H1 (cell line): ENCODE measurements at regions not wholly inside any gene's neighbourhood (a gene's known extent, or its start where the extent isn't known, plus 50 kb on each side); places are given as distances from the start of the nearest gene placed in this dataset.

ENCODE experiments used
- CTCF ChIA-PET: fragments of 300-600 bp; sonication (Branson Sonifier 250); formaldehyde crosslinking; loops from one replicate; lab custom pipeline; 2021; ENCODE audit not compliant: partially characterized antibody; lab: Charles Lee
- POLR2A ChIA-PET: fragments of 300-600 bp; sonication (Branson Sonifier 250); formaldehyde crosslinking; loops from one replicate; lab custom pipeline; 2021; ENCODE audit warnings: inconsistent platforms; ENCODE audit not compliant: partially characterized antibody; lab: Charles Lee
- DNase-seq, 2 experiments: peaks; one replicate each; pipeline versions ENCODE4 v3.0.0 to v3.0.0-alpha.2; 2010 to 2022; ENCODE audit warnings: low spot score in 2 of 2, low read depth in 1 of 2, mixed read lengths in 1 of 2
- FAIRE-seq: peaks from 2 replicates; lab custom pipeline; 2011; peaks lifted over from hg19 to GRCh38; lab: Jason Lieb, UNC
- H2AFZ ChIP-seq: 2 replicates; pipeline ENCODE4 v1.8.1; 2012; ENCODE audit warnings: low read length, inconsistent platforms
- H2AK5ac ChIP-seq: 2 replicates; pipeline ENCODE4 v1.6.1; 2013; ENCODE audit warnings: low read depth, low read length
- H2BK120ac ChIP-seq: replicated peaks from 2 replicates; pipeline ENCODE3; 2013; ENCODE audit warnings: low read depth, low read length, inconsistent platforms
- H2BK12ac ChIP-seq: 2 replicates; pipeline ENCODE4 v1.6.1; 2013; ENCODE audit warnings: low read depth, low read length
- H2BK15ac ChIP-seq: 2 replicates; pipeline ENCODE4 v1.6.1; 2013; ENCODE audit warnings: low read length
- H2BK20ac ChIP-seq: 2 replicates; pipeline ENCODE4 v1.6.1; 2013; ENCODE audit warnings: low read length
- H2BK5ac ChIP-seq: 2 replicates; pipeline ENCODE4 v1.6.1; 2013; ENCODE audit warnings: low read depth, low read length
- H3K14ac ChIP-seq: 2 replicates; pipeline ENCODE4 v1.6.1; 2013; ENCODE audit warnings: inconsistent platforms; ENCODE audit not compliant: insufficient read length
- H3K18ac ChIP-seq: 2 replicates; pipeline ENCODE4 v1.6.1; 2013; ENCODE audit warnings: low read length; ENCODE audit errors: extremely low read depth
- H3K23ac ChIP-seq: 2 replicates; pipeline ENCODE4 v1.6.1; 2013; ENCODE audit warnings: inconsistent platforms; ENCODE audit not compliant: insufficient read length
- H3K23me2 ChIP-seq: 2 replicates; pipeline ENCODE4 v1.6.1; 2013; ENCODE audit warnings: low read depth, low read length
- H3K27ac ChIP-seq: 2 replicates; pipeline ENCODE4 v1.6.1; 2011; ENCODE audit warnings: low read depth, low read length, inconsistent platforms
- H3K27me3 ChIP-seq, 4 experiments: replicated peaks in 1 of 4; 1 replicate in 1 of 4; 2 replicates in 3 of 4; pipeline versions ENCODE4 v1.6.1 to v1.8.1; 2011 to 2013; ENCODE audit warnings: low read length in 3 of 4, mild to moderate bottlenecking in 3 of 4, inconsistent platforms in 2 of 4, mixed read lengths in 2 of 4, moderate library complexity in 1 of 4; ENCODE audit not compliant: control insufficient read depth in 3 of 4, insufficient read depth in 3 of 4; ENCODE audit errors: extremely low read depth in 1 of 4
- H3K36me3 ChIP-seq, 4 experiments: 2 replicates each; pipeline versions ENCODE4 v1.6.1 to v1.8.1; 2011 to 2013; ENCODE audit warnings: mild to moderate bottlenecking in 4 of 4, low read length in 3 of 4, moderate library complexity in 2 of 4, control low read depth in 1 of 4, inconsistent platforms in 1 of 4; ENCODE audit not compliant: insufficient read depth in 4 of 4, control insufficient read depth in 2 of 4
- H3K4ac ChIP-seq: replicated peaks from 2 replicates; pipeline ENCODE3; 2013; ENCODE audit warnings: low read length, low read depth, mixed read lengths, inconsistent platforms; ENCODE audit not compliant: insufficient read length
- H3K4me1 ChIP-seq, 4 experiments: replicated peaks in 1 of 4; 1 replicate in 1 of 4; 2 replicates in 3 of 4; pipeline versions ENCODE4 v1.6.1 to v1.8.1; 2011 to 2013; ENCODE audit warnings: low read length in 3 of 4, inconsistent platforms in 2 of 4, mixed read lengths in 1 of 4; ENCODE audit not compliant: insufficient read depth in 4 of 4, control insufficient read depth in 3 of 4
- H3K4me2 ChIP-seq, 2 experiments: 2 replicates each; pipeline versions ENCODE4 v1.6.1 to v1.8.1; 2011 to 2013; ENCODE audit warnings: low read depth in 2 of 2, low read length in 2 of 2, control low read depth in 1 of 2, inconsistent platforms in 1 of 2, mild to moderate bottlenecking in 1 of 2; ENCODE audit not compliant: insufficient read depth in 1 of 2
- H3K4me3 ChIP-seq, 4 experiments: fragments of 200-600, 300-600 bp in 1 of 4; sonication (generic), shearing (Covaris generic), sonication (Bioruptor Twin) in 1 of 4; 2 replicates each; pipeline versions ENCODE4 v1.5.1 to v1.8.1; 2011 to 2016; ENCODE audit warnings: low read length in 4 of 4, low read depth in 3 of 4, control low read depth in 2 of 4, inconsistent platforms in 2 of 4, mild to moderate bottlenecking in 2 of 4, mixed read lengths in 1 of 4, moderate library complexity in 1 of 4; ENCODE audit not compliant: insufficient read depth in 2 of 4; ENCODE audit errors: extremely low read depth in 1 of 4
- H3K56ac ChIP-seq: replicated peaks from 2 replicates; pipeline ENCODE3; 2013; ENCODE audit warnings: low read depth, mild to moderate bottlenecking, mixed read lengths, low read length, inconsistent platforms; ENCODE audit not compliant: insufficient read length
- H3K79me1 ChIP-seq: 2 replicates; pipeline ENCODE4 v1.6.1; 2013; ENCODE audit warnings: low read depth, low read length, control low read depth
- H3K79me2 ChIP-seq, 2 experiments: 2 replicates each; pipeline versions ENCODE4 v1.6.1 to v1.8.1; 2012 to 2013; ENCODE audit warnings: low read length in 2 of 2, mild to moderate bottlenecking in 2 of 2, inconsistent platforms in 1 of 2; ENCODE audit not compliant: insufficient read depth in 2 of 2, control insufficient read depth in 1 of 2
- H3K9ac ChIP-seq, 4 experiments: replicated peaks in 1 of 4; 1 replicate in 1 of 4; 2 replicates in 3 of 4; pipeline versions ENCODE4 v1.6.1 to v1.8.1; 2011 to 2013; ENCODE audit warnings: low read depth in 3 of 4, low read length in 3 of 4, control low read depth in 2 of 4, mild to moderate bottlenecking in 2 of 4, moderate library complexity in 2 of 4, inconsistent platforms in 1 of 4; ENCODE audit errors: extremely low read depth in 1 of 4
- H3K9me3 ChIP-seq, 2 experiments: 2 replicates each; pipeline versions ENCODE4 v1.6.1 to v1.8.1; 2012 to 2013; ENCODE audit warnings: mild to moderate bottlenecking in 2 of 2, moderate library complexity in 2 of 2, control low read depth in 1 of 2, inconsistent platforms in 1 of 2, low read depth in 1 of 2, low read length in 1 of 2, mixed read lengths in 1 of 2; ENCODE audit not compliant: insufficient read depth in 2 of 2
- H4K20me1 ChIP-seq, 2 experiments: replicated peaks in 1 of 2; 2 replicates each; pipeline versions ENCODE3 to v1.8.1; 2011 to 2013; ENCODE audit warnings: inconsistent platforms in 2 of 2, low read length in 2 of 2, mild to moderate bottlenecking in 1 of 2; ENCODE audit not compliant: insufficient read depth in 2 of 2, control insufficient read depth in 1 of 2
- H4K5ac ChIP-seq: 2 replicates; pipeline ENCODE4 v1.6.1; 2013; ENCODE audit warnings: low read length, low read depth, mixed read lengths, inconsistent platforms; ENCODE audit not compliant: insufficient read length
- H4K8ac ChIP-seq: 2 replicates; pipeline ENCODE4 v1.8.0; 2013; ENCODE audit warnings: mild to moderate bottlenecking, moderate library complexity, low read length, inconsistent platforms; ENCODE audit not compliant: insufficient read depth; ENCODE audit errors: extremely low read depth
- H4K91ac ChIP-seq: replicated peaks from 2 replicates; pipeline ENCODE3; 2013; ENCODE audit warnings: low read length, mixed read lengths, inconsistent platforms; ENCODE audit not compliant: insufficient read length
- ATF2 ChIP-seq: IDR thresholded peaks from 2 replicates; pipeline ENCODE4 v1.6.1; 2012; ENCODE audit warnings: low read length, inconsistent platforms
- CBX8 ChIP-seq: fragments of 300-800, 300-1000 bp; sonication (generic); IDR thresholded peaks from 2 replicates; pipeline ENCODE4 v1.7.1; 2016; ENCODE audit warnings: low read depth, low read length, borderline replicate concordance
- CHD2 ChIP-seq: IDR thresholded peaks from 2 replicates; pipeline ENCODE4 v1.6.1; 2012; ENCODE audit warnings: low read length, improper control_type of control experiment
- E2F6 ChIP-seq: IDR thresholded peaks from 2 replicates; pipeline ENCODE4 v1.6.1; 2012; ENCODE audit warnings: inconsistent platforms
- EP300 ChIP-seq, 2 experiments: IDR thresholded peaks; 1 replicate in 1 of 2; 2 replicates in 1 of 2; pipeline ENCODE4 v1.6.1; 2011 to 2012; ENCODE audit warnings: low read depth in 2 of 2, low read length in 2 of 2, mild to moderate bottlenecking in 2 of 2, borderline replicate concordance in 1 of 2, inconsistent platforms in 1 of 2, moderate library complexity in 1 of 2
- RBBP5 ChIP-seq: IDR thresholded peaks from 2 replicates; pipeline ENCODE4 v1.7.1; 2012; ENCODE audit warnings: low read depth, mild to moderate bottlenecking, inconsistent platforms, low read length, moderate library complexity, borderline replicate concordance
- SP1 ChIP-seq: IDR thresholded peaks from 2 replicates; pipeline ENCODE4 v1.6.1; 2011; ENCODE audit warnings: low read depth, low read length
- TAF1 ChIP-seq: IDR thresholded peaks from 2 replicates; pipeline ENCODE4 v1.6.1; 2011; ENCODE audit warnings: mild to moderate bottlenecking, low read depth, low read length
- TEAD4 ChIP-seq: IDR thresholded peaks from 2 replicates; pipeline ENCODE4 v1.6.1; 2012; ENCODE audit warnings: low read depth, low read length, inconsistent platforms, mixed read lengths
- USF2 ChIP-seq: IDR thresholded peaks from 2 replicates; pipeline ENCODE4 v1.6.1; 2011; ENCODE audit warnings: low read length, improper control_type of control experiment
- YY1 ChIP-seq: IDR thresholded peaks from 2 replicates; pipeline ENCODE4 v1.6.1; 2011; ENCODE audit warnings: low read depth, mild to moderate bottlenecking, low read length
- WGBS, 2 experiments: shearing (Covaris generic) in 1 of 2; methylation state at CpG; one replicate each; pipeline versions ENCODE4 v1.1.6 to v1.1.7; 2013 to 2015; ENCODE audit warnings: low lambda C conversion rate in 2 of 2, mixed read lengths in 2 of 2, inconsistent platforms in 1 of 2, low coverage in 1 of 2, missing lambda C conversion rate in 1 of 2; ENCODE audit not compliant: insufficient replicate concordance in 2 of 2, insufficient coverage in 1 of 2, insufficient read length in 1 of 2; ENCODE audit errors: extremely low coverage in 1 of 2, missing lambda C conversion rate in 1 of 2; 5-methylcytosine and 5-hydroxymethylcytosine counted together

- no peaks in the 10 kb centered on the region for H3K79me2 ChIP-seq
- no peak overlapping the region for H3K4ac ChIP-seq
- H3K4me1 ChIP-seq, result peaks cover 0 to 10% (median 4%) of the 10 kb centered on the region in 4 experiments; a peak in 3 of 7 replicates
- DNase-seq (no peak), FAIRE-seq (no peak)
- ChIA-PET POLR2A (no interaction called here), CTCF (interaction anchor here (1.5 kb wide), 1 partner anchor 88 kb away, joined by 3 read pairs; no protein-coding TSS in a partner anchor)
- H3K14ac ChIP-seq, result no peak overlapping the region
- H3K27me3 ChIP-seq, result peaks cover 0 to 3% (median 0%) of the 10 kb centered on the region in 4 experiments; a peak in 2 of 7 replicates
- H2AFZ ChIP-seq, result no peak overlapping the region
- no peak overlapping the region for H2BK120ac ChIP-seq
- no peak overlapping the region for H3K4me2 ChIP-seq
- no peak overlapping the region for H2AK5ac ChIP-seq
- H3K36me3 ChIP-seq, result no peaks in the 10 kb centered on the region
- no peak overlapping the region for H3K18ac ChIP-seq
- no peak overlapping the region for H3K27ac ChIP-seq
- no peak overlapping the region for H3K23ac ChIP-seq
- H3K9ac ChIP-seq, result no peak overlapping the region
- no peak overlapping the region for H2BK12ac ChIP-seq
- H3K9me3 ChIP-seq, result no peaks in the 10 kb centered on the region
- 87% methylated on average over 3 of the region's 3 CpGs; no CpG with 5 or more reads in 1 of the 2 experiments for WGBS, 2 experiments
- H3K56ac ChIP-seq, result no peak overlapping the region
- no peaks in the 10 kb centered on the region for H4K20me1 ChIP-seq
- no peak overlapping the region for H2BK5ac ChIP-seq
- no peak overlapping the region for H4K91ac ChIP-seq
- H3K4me3 ChIP-seq, result no peak overlapping the region
- H4K5ac ChIP-seq, result no peak overlapping the region
- H3K79me1 ChIP-seq, result no peaks in the 10 kb centered on the region
- no peak overlapping the region for H2BK15ac ChIP-seq
- no peaks in the 10 kb centered on the region for H3K23me2 ChIP-seq
- H4K8ac ChIP-seq, result no peak overlapping the region
- no peak overlapping the region for H2BK20ac ChIP-seq
- no peak for TF ChIP-seq ATF2
- no peak for TF ChIP-seq RBBP5
- TF ChIP-seq TAF1, result no peak
- TF ChIP-seq YY1, result no peak
- no peak for TF ChIP-seq SP1
- no peak for TF ChIP-seq E2F6
- no peak for TF ChIP-seq CBX8
- no peak for TF ChIP-seq USF2
- no peak for TF ChIP-seq EP300 (IDR thresholded peaks at IDR 0.05; ENCODE audit: borderline replicate concordance in 1 of 2, low read depth in 2 of 2, low read length in 2 of 2)
- TF ChIP-seq TEAD4, result no peak
- no peak for TF ChIP-seq CHD2
Measured at GRCh38 chr12:114265036-114265435, 140.9 kb downstream of the TBX5 start.
